GM23338 (cell line): ENCODE measurements at regions not wholly inside any gene's neighbourhood (a gene's known extent, or its start where the extent isn't known, plus 50 kb on each side); places are given as distances from the start of the nearest gene placed in this dataset.

ENCODE experiments used
- CREB1 ChIP-seq: fragments of 250-450 bp; sonication (Bioruptor Pico); IDR thresholded peaks from 2 replicates; pipeline ENCODE4 v1.5.0; 2020; ENCODE audit warnings: low read depth, mild to moderate bottlenecking, moderate library complexity
- TF ChIP-seq, protein P1 (sequence below), 2 experiments: fragments of 200-600 bp in 1 of 2; sonication (generic) in 1 of 2; conservative IDR thresholded peaks; 2 replicates each; pipeline versions ENCODE4 v1.5.1 to v1.6.1; 2016 to 2017; ENCODE audit warnings: antibody characterized with exemption in 2 of 2, low read depth in 2 of 2, mild to moderate bottlenecking in 2 of 2, moderate library complexity in 1 of 2

DNA sequence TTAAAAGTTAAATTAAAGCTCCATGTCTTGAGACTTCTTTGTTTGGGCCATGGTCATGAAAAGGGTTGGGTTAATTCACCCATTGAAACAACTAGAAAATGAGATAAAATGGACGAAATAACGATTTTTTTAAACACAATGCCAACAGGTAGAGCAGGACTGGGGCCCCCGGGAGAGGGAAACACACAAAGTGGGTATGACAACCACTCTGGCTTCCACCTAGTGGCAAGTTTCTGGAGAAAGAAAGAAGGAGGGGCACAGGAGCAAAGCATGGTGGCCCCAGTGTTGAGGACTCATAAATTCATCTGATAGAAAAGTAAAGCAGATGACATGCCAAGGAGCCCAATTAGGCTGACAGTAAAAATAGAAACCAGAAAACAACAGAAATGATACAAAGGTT lies 68.4 kb downstream of the MYEOV start:
- TF ChIP-seq, protein P1, sequence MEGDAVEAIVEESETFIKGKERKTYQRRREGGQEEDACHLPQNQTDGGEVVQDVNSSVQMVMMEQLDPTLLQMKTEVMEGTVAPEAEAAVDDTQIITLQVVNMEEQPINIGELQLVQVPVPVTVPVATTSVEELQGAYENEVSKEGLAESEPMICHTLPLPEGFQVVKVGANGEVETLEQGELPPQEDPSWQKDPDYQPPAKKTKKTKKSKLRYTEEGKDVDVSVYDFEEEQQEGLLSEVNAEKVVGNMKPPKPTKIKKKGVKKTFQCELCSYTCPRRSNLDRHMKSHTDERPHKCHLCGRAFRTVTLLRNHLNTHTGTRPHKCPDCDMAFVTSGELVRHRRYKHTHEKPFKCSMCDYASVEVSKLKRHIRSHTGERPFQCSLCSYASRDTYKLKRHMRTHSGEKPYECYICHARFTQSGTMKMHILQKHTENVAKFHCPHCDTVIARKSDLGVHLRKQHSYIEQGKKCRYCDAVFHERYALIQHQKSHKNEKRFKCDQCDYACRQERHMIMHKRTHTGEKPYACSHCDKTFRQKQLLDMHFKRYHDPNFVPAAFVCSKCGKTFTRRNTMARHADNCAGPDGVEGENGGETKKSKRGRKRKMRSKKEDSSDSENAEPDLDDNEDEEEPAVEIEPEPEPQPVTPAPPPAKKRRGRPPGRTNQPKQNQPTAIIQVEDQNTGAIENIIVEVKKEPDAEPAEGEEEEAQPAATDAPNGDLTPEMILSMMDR (conservative IDR thresholded peaks at IDR 0.05; ENCODE audit: low read depth in 2 of 2), result peak; percentile 11 to 25; a peak in 1 of 4 replicates
- TF ChIP-seq CREB1 (CRISPR knock-in tag), result no peak
